ENCODE measurements at regions not wholly inside any gene's neighbourhood (a gene's known extent, or its start where the extent isn't known, plus 50 kb on each side); places are given as distances from the start of the nearest gene placed in this dataset.

DNA sequence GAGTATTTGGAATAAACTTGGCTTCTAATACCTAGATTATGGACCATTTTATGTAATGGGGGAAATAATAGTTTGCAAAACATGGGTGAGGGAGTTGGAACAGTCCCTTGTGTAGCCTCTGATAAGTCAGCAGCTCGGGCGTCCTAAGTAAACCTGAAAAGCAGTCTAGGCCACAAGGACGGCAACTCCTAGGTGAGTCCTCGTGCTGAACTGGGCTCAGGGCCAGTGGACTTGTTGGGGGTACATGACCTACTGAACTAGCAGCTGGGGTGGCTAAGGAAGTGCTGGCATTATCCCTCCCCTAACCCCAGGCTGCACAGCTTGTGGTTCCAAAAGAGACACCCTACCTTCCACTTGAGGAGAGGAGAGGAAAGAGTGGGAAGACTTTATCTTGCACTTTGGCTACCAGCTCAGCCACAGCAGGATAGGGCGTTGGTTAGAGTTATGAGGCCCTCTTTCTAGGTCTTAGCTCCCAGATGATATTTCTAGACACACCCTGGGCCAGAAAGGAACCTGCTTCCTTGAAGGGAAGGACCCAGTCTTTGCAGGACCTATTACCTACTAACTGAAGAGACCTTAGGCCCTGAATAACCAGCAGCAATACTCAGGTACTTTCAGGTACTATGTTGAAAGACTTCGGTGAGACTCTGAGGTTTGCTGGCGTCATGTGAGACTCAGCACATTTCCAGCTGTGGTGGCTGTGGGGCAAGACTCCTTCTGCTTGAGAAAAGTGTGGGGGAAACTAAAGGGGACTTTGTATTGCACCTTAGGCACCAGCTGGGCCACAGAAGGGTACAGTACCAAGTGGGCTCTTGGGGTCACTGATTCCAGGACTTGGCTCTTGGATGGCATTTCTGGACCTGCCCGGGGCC is 71.0 kb downstream of the AQP4 start:
- no peak for DNase-seq

GRCh38 chr18:26792661-26793060 is 72.8 kb downstream of the AQP4 start:
- no peak for DNase-seq

DNA sequence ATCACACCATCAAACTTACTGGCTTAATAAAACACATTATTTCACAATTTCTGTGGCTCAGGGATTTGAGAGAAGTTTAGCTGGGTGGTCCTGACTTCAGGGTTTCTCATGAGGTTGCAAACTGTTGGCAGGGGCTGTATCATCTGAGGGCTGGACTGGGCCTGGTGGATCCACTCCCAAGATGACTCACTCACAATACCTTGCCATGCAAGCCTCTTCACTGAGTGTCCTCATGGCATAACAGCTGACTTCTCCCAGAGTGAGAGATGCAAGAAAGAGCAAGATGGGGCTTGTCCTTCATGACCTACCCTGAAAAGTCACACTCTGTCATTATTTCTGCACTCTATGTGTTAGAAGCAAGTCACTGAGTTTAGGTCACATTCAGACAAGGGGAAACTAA is 73.8 kb downstream of the AQP4 start:
- no peak for DNase-seq

GRCh38 chr18:26784599-26784998 is 80.9 kb downstream of the AQP4 start:
- no peak for DNase-seq

- DNase-seq = no peak
These were observed 82.3 kb downstream of the AQP4 start for GRCh38 chr18:26783170-26783569.

GRCh38 chr18:26780520-26781325 is 84.8 kb downstream of the AQP4 start:
- no peak for DNase-seq

DNA sequence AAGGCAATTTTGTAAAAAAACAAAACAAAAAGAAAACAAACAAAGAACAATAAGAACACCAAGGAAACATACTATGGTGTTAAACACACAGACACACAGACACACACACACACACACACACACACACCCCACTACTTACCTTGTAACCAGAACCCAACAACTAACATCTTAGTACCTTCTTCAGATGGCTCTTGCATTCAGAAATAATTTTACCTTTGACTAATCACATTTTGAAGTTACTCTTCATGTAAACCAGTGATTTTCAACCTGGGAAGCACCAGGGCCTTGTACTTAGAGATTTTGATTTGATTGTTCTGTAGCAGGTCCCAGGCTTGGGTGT is 87.5 kb downstream of the AQP4 start:
- no peak for DNase-seq

DNA sequence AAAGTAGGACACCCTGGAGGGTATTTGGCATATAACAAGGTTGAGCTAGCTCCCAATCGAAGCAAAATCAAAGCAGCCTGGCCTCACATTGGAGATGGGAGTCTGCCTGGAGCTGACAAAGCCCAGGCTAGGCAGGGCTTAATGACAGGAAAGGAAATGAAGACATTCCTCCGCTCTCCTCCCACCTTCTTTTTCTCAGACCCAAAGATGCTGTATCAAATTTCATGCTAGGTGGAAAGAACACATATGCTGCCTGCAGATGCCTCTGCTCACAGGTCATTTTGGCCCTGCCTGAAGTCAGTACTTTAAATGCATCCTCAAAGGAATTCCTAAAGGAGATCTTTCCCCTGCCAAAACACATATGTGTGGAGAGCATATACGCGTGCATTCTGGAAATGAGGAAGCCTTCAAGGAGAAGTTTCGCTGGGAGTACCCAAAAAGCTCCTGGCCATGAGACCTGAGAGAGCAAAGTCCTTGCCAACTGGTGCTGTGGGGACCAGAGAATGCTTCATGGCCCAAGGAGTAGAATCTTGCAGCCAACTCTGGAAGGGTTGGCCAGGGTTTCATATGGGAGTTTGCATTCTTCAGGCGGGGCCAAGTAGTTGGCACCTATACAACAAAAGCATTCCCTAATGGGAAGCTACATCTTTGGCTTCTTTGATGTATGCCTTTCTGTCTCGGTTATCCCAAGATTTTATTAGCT is 88.0 kb downstream of the AQP4 start:
- DNase-seq = no peak

GRCh38 chr18:26772691-26773090 is 92.8 kb downstream of the AQP4 start:
- DNase-seq = no peak

GRCh38 chr18:26771524-26771923 is 94.0 kb downstream of the AQP4 start:
- DNase-seq = no peak

DNA sequence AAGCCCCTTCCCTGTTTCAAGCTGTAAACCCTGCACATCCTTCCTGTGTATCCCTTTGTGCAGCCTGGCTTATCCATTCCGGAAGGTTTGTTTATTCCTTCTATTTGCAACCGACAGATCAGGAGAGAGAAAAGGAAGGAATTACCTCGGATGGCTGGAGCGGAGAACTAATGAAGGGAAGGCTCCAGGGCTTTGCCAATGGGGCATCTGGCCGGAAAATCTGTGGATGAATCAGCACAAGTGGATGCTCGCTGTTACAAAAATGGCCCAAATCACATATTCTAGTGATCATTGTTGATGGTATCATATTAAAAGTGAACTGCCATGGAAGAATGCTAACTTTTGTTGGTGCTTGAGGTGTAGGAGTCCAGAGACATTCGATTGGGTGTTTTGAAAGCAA is 97.1 kb downstream of the AQP4 start:
- DNase-seq = no peak

- DNase-seq = no peak
These were observed 100.0 kb downstream of the AQP4 start for GRCh38 chr18:26765498-26765897.

DNA sequence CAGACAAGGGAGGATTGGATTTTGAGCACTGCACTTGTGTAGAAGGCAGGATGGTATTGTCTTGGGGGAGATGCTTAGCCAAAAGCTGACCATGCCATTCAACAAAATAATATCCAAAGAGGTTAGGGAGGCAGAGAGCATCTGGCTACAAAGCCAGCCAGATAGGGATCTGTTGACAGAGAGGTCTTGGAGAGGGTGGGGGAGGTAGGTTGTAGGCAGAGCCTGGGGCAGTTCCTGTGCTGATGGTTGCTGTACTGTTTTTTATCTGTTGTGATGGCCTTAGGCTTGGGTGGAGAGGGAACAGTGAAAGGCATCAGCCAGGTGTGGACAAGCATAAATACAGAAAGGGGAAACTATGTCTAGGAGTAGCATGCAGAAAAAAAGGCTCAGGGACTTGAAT is 100.9 kb downstream of the AQP4 start:
- DNase-seq = no peak

GRCh38 chr18:26764177-26764576 is 101.3 kb downstream of the AQP4 start:
- DNase-seq = no peak

GRCh38 chr18:26763446-26764110 is 101.9 kb downstream of the AQP4 start:
- DNase-seq = no peak

DNA sequence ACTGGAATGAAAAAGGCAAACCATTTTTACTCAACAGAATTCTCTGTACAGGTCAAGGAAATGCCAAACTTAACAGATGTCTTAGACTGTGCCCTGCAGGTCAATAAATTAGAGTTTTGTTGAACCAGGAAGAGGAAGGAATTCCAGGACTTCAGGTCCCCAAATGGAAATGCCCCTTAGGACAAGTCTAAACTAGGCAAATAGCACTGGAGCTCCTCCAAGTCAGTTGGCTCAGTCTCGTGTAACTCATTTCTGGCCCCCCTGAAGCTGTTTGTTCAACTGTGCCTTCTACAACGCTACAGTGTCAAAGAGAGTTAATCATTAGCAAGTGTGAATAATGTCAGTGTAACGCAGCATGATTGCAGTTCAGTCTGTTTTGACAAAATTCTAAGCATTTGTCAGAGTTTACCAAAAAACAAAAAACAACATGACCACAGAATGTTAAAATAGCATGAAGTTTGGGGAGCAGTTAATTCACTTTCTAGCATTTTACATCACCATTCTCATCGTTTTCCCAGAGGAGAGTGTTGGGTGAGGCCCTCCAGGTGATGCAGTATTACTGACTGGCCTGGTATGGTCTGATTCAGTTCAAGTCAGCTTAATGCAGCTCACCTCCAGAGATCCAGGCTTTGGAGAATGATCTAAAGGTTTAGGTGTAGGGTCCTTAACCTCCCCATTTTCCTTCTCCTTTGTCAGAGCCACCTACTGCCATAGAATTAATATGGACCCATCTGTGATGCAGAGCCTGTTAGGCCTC is 108.1 kb downstream of the AQP4 start:
- peak in 1 of 56 donors; percentile 16 for DNase-seq

DNA sequence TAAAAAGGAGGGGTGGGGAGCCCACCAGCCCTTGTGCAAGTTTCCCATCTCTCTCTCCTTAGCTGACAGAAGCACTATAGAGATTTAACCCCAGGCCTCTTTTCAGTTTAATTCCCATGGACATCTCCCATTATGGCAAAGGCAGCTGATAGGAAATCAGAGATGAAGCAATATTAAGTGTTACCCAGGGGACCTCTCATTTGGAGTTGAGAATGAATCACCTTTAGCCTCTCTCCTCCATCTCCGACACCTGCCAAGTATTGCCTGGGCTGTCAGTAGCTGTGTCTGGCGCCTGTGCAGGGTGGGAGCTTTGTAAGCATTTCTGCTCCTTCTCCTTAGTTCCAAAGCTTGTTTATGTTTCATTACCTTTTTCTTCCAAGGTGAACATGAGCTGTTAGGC is 109.0 kb downstream of the AQP4 start:
- no peak for DNase-seq

- no peak for DNase-seq
These were observed 118.6 kb downstream of the AQP4 start for GRCh38 chr18:26746826-26747475.

GRCh38 chr18:26746398-26746797 is 119.1 kb downstream of the AQP4 start:
- DNase-seq = no peak

All from nucleus accumbens (tissue), 56 donors.